HFF-Myc (cell line): ENCODE measurements at regions not wholly inside any gene's neighbourhood (a gene's known extent, or its start where the extent isn't known, plus 50 kb on each side); places are given as distances from the start of the nearest gene placed in this dataset.

Source experiments
- DNase-seq: peaks from one replicate; pipeline ENCODE4 v3.0.0-alpha.2; 2011; ENCODE audit warnings: low read depth; ENCODE audit errors: extremely low read depth
- H3K4me3 ChIP-seq: replicated peaks from 2 replicates; pipeline ENCODE4 v1.5.1; 2011; ENCODE audit warnings: low read depth, mild to moderate bottlenecking, control low read depth, low read length
- CTCF ChIP-seq: IDR thresholded peaks from 2 replicates; pipeline ENCODE4 v1.5.1; 2012; ENCODE audit warnings: mild to moderate bottlenecking, low read depth, low read length, control low read depth; ENCODE audit errors: missing control alignments

GRCh38 chr14:87794561-87794960 is 198.4 kb downstream of the GALC start:
- no peak overlapping the region for H3K4me3 ChIP-seq
- no peak for DNase-seq
- no peak for TF ChIP-seq CTCF

GRCh38 chr14:87785897-87786296 is 207.1 kb downstream of the GALC start:
- H3K4me3 ChIP-seq: no peak overlapping the region
- no peak for TF ChIP-seq CTCF
- no peak for DNase-seq

- DNase-seq: peak; percentile 74
- H3K4me3 ChIP-seq: no peak overlapping the region
- TF ChIP-seq CTCF: no peak
Observed at GRCh38 chr14:87784386-87784785, 208.6 kb downstream of the GALC start.

- no peak for TF ChIP-seq CTCF
- no peak overlapping the region for H3K4me3 ChIP-seq
- DNase-seq: no peak
Observed at GRCh38 chr14:87783071-87783470, 209.9 kb downstream of the GALC start.

GRCh38 chr14:87772854-87773253 is 220.1 kb downstream of the GALC start:
- H3K4me3 ChIP-seq: no peak overlapping the region
- DNase-seq: no peak
- TF ChIP-seq CTCF: no peak

GRCh38 chr14:87767567-87767901 is 225.4 kb downstream of the GALC start:
- no peak for TF ChIP-seq CTCF
- no peak for DNase-seq
- no peak overlapping the region for H3K4me3 ChIP-seq

GRCh38 chr14:87758876-87759275 is 234.1 kb downstream of the GALC start:
- TF ChIP-seq CTCF: no peak
- H3K4me3 ChIP-seq: no peak overlapping the region
- no peak for DNase-seq
